Effector CD4-positive, alpha-beta T cell (primary cell): ENCODE measurements at regions not wholly inside any gene's neighbourhood (a gene's known extent, or its start where the extent isn't known, plus 50 kb on each side); places are given as distances from the start of the nearest gene placed in this dataset.
"Not testable (repeated sequence)": the region's sequence is repeated elsewhere in the genome, so short reads cannot be mapped to it uniquely, and the experiment has no call there.

ENCODE experiments used
- DNase-seq: peaks from one replicate; pipeline ENCODE4 v3.0.0-alpha.2; 2020

GRCh38 chr7:85875398-85875797 is 688.5 kb upstream of the SEMA3D start:
- no peak for DNase-seq

DNA sequence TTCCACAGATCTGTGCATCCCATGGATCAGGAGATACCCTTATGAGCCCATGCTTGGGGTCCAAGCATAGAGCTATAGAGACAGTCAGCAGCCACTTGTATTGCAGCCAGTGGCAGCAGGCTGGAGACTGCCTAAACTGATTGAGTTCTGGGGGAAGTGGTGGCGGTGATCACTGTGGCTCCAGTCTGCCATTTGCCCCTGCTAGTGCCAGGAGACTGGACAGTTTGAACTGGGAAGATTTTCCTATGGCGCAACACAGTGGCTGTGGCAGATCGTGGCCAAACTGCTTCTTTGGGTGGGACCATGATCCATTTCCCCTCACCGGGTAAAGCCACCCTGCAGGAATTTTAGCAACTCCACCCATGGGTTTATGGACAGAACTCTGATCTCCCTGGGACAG is 679.7 kb upstream of the SEMA3D start:
- DNase-seq: no peak

DNA sequence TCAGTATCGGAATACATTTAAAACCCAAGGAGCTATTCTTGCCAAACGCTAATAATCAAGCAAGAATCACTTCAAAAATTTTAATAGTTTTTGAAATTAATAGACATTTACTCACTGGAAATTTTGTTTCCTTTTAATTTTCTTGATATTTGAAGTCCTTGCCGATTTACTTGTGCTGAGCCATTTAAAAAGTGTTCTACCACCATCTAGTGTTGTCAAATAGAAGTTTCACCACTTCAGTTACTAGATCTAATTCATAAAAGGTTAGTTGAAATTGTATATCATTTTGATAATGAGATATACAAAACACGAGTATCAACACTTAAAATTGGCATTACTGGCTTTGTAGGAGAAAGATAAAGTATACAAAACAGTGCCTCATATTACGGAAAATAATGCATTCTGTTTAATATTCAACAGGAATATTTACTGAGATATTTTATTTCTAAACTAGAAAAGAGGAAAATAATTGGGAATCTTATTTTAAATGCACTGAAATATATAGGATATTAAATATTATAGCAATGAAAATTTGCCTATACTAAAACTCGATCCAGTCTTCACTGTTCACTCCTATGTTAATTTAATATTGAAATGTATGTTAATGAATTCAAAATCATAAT is 664.8 kb upstream of the SEMA3D start:
- no peak for DNase-seq

DNA sequence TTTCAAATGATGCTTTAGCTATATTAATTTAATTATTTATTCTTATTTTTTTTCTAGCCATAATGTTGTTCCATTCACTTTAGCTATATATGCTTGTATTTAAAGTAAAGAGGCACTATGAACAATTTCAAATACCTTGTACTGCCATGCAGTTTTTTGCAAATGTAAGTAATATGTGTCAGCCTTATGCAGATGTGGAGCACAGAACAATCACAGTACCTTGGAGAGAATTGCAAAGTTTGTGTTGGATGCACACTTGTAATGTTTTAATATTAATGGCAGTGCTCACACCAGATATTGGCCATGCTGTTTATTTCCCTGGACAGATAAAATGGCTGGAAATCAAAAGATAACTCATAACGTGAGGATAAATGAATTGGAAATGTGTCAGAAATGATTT is 663.5 kb upstream of the SEMA3D start:
- DNase-seq: no peak

- no peak for DNase-seq
Observed at GRCh38 chr7:85840554-85840953, 653.7 kb upstream of the SEMA3D start.

DNA sequence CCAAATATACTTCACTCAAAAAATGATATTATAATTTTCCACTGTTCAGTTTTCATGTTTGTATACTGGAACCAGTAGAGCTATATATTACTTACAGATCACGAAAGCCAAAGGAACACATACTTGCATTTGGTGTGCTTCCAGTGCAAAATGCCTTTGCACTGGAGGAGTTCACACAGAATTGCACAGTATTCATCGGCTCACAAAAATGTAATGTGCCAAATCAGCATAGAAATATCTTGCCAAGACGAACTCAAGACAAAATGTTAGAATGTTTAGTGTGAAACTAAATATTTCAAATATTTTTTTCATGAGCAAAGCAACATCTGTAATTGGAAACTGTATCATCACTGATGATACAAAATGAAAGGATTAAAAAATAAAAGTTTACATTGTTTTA is 646.2 kb upstream of the SEMA3D start:
- no peak for DNase-seq

- DNase-seq: no peak
Observed at GRCh38 chr7:85830982-85831381, 644.1 kb upstream of the SEMA3D start.

GRCh38 chr7:85829817-85830432 is 643.1 kb upstream of the SEMA3D start:
- DNase-seq: no peak

DNA sequence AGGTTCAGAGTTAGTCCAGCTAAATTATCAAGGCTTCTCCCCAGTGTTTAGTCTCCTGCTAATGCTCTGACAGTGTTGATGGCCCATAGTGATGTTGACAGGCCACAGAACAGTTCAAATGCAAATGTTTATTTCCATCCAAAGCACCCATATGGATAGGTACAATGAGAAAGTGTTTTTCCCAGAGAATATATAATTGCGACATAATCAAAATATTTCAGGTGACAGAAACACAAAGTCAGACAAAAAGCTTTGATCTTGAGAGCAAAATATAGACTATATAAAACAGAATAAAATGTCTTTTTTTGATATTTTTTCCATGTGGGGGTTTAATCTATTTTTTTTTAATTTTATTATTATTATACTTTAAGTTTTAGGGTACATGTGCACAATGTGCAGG is 642.3 kb upstream of the SEMA3D start:
- no peak for DNase-seq

- DNase-seq: no peak
Observed at GRCh38 chr7:85828614-85829013, 641.8 kb upstream of the SEMA3D start.

DNA sequence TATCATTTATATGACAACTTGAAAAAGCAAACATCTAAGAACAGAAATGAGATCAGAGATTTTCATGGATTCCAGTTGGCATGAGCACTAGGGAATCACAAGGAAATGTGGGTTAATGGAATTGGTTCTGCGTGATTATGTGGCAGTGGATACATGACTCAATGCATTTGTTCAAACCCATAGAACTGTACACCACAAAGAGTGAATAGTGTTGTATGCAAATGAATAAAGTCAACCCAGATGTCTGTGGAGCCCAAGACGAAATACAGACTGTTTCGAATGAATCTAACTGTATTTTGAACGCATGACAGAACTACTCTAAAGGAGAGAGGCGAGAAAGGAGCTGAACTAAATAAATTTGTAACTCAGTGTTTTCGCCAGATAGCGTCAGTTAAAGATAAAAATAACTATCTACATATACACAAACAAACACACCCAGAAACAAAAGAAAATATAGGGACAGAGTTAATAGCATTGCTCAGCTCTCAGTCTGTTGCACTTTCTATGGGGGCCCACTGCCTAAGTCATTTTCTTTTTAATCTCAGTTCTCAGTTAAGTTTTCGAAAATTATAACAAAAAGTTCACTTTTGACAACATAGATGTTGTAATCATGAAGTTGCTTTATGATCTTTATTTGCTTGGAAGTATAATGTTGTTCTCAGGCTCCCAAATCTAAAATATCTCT is 636.7 kb upstream of the SEMA3D start:
- DNase-seq: no peak

DNA sequence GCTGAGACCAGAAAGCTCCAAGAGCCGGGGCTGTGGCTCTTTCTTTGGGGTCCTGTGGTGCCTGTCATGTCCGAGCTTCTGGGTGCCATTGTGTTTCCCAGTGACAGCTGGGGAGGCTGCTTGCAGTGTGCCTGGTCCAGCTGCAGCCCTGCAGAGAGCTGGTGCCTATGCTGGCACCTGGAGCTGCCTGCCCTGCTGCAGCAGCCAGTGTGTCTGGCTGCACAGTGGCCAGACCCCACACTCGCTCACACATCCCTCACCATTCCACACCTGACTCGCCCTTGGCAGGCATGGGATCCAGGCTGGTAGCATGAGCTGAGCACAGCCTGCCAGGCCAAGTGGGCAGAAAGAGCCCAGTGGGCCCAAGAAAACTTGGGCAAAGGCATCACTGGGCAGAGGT is 635.1 kb upstream of the SEMA3D start:
- no peak for DNase-seq

DNA sequence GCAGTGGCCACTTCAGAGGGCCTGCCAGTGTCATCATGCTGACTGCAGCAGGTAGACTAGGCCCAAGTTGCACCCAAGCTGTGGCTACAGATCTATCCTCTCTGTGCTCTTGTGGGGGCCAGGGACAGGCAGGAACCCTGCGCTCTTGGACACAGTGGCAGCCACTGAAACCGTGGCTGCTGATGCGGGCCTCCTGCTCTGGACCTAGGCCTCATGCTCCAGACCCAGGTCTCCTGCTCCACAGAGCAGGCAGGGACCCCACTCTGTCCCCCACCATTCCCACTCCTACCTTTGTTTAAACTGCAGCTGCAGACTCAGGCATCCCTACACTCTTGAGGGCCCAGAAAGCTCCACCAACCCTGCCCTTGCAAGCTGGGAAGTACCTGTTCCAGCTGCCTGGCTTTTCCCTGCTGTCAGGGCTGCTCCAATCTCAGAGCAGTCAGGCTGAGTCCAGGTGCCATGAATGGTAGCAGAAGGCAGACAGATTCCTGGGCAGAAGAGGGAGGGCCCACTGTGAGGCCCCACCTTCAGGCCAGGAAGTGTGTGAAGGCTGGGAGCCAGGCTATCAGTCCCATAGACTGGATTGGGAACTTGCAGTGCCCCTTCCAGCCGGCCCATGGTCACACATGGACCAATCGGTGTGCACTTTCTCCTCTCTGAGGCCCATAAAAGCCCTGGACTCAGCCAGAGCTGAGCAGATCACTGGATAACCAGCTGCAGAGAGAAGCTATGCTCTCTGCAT is 634.0 kb upstream of the SEMA3D start:
- DNase-seq: no peak

DNA sequence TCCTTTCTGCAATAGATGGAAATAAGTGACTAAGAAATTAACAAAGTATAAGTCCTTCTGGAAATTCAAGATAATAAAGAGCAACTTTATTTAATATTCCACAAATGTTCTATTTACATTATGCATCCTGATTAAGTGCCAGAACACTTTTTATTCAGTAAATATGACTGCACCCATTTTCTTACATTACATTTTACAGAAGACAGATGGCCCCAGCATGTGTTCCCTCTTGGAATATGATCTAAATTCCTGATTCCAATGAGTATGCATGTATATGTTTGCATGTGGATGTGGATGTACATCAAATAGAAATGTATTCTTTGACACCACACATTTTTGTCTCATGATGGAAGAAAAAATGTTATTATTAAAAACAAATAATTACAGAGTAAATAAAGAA is 628.7 kb upstream of the SEMA3D start:
- no peak for DNase-seq

DNA sequence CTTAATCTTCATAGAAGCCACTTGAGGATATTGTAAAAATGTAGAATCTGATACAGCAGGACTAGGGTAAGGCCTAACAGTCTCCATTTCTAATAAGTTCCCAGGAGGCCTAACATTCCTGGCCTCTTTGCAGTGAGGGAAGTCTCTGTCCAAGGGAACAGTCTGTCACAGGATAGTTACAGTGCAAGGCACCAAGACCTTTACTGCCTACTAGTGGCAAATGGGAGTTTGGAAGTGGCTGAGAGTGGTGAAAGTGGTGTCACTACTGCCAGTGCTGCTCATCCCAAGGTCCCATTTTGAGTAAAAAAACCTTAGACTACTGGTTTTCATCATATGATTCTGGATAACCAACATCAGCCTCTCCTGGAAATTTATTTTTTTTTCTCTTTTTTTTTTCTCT is 619.5 kb upstream of the SEMA3D start:
- DNase-seq: no peak

- no peak for DNase-seq
Observed at GRCh38 chr7:85805656-85806055, 618.8 kb upstream of the SEMA3D start.

DNA sequence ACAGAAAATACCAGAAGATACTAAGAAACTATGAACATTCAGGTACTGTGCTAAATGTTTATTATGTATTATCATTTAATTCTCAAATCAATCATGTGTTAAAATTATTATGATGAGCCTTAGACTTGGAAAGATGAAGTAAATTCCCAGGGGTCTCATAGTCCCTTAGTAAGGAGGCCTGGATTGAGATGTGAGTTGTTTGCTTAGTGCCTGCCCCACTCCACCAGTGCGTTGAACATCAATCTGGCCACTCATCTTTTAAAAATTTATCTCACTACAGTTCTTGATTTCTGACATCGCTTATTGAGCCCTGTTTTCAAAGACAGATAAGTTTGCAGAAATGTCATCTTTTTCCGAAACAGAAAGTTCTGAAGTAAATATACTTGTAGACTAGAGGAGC is 618.4 kb upstream of the SEMA3D start:
- DNase-seq: no peak

DNA sequence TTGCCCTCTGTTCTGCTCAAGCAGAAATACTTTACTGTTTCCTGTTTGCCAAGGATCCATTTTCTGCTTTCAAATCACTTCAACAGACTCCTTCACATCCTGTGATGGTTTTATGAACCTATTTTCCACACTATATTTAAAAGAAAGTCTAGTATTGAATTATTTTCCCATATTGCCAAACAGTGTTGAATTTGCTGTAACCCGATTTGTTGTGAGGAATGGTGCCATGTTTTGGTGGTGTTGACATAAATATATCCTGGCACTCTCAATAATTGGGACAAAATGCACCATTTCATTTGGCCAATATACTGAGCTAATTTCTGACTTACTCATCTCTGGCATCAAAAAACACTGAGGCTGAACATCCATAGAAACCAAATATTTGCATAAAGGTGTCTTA is 615.4 kb upstream of the SEMA3D start:
- DNase-seq: no peak

- no peak for DNase-seq
Observed at GRCh38 chr7:85796956-85797355, 610.1 kb upstream of the SEMA3D start.

DNA sequence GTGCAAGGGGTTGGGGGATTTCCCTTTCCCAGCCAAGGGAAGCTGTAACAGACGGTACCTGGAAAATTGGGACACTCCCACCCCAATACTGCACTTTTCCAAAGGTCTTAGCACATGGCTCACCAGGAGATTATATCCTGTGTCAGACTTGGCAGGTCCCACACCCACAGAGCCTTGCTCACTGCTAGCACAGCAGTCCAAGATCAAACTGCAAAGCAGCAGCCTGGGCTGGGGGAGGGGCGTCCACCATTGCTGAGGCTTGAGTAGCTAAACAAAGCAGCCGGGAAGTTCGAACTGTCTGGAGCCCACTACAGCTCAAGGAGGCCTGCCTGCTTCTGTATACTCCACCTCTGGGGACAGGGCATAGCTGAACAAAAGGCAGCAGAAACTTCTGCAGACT is 604.2 kb upstream of the SEMA3D start:
- not testable (repeated sequence) for DNase-seq

DNA sequence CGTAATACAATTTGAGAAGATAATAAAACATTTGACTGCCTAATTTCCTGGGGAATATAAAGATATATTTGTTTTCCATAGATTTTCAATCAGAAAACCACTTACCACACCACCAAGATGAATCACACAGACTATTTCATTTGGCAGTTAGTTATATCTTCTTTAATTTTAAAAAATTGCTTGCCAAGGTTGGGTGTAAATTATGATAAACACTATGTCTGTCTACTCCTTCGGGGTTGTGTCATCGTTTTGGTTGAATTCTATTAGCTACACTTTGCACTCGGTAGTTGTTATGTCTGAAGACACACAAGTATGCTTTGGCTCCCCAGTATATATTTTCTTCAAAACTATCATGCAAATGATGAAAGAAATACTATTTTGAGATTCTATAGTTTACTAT is 594.8 kb upstream of the SEMA3D start:
- DNase-seq: no peak

DNA sequence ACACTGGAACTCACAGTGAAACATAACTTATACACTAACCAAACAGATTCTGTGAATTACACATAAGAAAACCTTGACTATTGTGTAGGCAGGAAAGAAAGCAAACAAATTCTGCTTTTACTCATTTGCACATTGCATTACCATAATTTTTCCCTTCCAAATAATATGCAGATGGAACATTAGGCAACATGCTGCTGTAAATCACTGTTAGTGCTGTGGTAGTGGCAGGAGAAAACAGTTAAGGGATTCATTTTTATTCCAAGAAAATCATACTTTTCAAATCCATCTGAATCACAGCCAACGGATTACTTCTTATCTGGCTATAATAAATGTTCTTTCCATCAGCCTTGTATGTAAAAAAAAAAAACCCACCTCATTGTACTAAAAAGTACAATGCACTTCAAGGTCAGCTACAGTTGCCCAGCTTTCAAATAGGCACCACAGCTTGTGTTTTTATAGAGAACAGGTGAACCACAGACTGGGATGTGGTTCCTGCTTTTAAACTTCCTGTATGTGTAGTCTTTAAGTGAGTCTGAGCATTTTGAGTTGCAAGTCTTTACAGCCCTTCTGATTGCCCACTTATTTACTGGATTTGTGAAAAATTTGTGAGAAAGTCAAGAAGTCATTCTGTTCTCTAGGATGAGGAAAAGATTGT is 590.0 kb upstream of the SEMA3D start:
- no peak for DNase-seq

DNA sequence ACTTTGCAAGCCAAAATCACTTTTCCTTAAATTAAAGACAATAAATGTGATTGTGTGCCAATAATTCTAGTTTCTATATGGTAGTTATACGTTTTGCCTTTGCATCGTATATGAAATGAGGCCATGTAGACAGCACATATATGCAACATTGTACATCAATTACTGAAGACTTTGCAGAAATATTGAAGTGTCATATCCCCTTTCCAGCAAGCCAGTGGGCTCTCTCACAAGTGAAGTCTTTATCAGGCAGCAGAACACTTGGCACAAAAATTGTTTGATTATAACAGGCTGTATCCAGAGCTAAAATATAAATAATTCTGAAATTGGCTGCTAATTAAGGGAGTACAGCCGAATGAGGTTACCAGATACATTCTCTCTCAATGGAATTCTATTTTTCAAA is 588.6 kb upstream of the SEMA3D start:
- DNase-seq: no peak
